HG03571 (cell line): ENCODE measurements at regions not wholly inside any gene's neighbourhood (a gene's known extent, or its start where the extent isn't known, plus 50 kb on each side); places are given as distances from the start of the nearest gene placed in this dataset.
"Not testable (repeated sequence)": the region's sequence is repeated elsewhere in the genome, so short reads cannot be mapped to it uniquely, and the experiment has no call there.

Experiments
- ATAC-seq: cut with Tn5 transposase; IDR thresholded peaks from one replicate; pipeline ENCODE4 v1.9.1; 2021; ENCODE audit not compliant: unreplicated experiment

DNA sequence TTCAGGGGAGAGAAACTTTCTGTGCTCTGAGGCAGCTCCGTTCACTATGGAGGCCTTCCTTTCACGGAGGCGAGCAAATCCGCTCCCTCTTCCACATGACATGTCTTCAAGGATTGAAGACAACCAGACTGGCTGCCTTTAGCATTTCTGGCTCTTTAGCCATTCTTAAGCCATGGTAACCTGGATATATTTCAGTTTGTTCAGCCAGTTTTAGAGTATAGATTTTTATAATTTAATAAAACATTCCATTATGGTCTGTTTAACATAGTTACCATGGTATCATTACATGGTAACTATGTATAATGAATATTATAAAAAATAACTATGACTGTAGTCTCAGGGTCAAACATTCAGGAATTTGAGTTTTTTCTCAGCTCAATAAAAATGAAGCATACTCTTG lies 54.2 kb upstream of the NFIA start:
- no peak for ATAC-seq

DNA sequence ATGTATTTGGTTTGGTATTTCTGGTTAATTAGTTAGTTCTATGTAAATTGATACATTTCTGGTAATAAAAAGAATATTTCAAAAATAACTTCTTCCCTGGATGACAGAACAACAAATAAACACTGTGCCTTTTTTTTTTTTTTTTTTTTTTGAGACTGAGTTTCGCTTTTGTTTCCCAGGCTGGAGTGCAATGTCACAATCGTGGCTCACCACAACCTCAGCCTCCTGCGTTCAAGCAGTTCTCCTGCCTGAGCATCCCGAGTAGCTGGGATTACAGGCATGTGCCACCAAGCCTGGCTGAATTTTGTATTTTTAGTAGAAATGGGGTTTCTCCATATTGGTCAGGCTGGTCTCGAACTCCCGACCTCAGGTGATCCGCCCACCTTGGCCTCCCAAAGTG lies 64.3 kb upstream of the NFIA start:
- not testable (repeated sequence) for ATAC-seq

DNA sequence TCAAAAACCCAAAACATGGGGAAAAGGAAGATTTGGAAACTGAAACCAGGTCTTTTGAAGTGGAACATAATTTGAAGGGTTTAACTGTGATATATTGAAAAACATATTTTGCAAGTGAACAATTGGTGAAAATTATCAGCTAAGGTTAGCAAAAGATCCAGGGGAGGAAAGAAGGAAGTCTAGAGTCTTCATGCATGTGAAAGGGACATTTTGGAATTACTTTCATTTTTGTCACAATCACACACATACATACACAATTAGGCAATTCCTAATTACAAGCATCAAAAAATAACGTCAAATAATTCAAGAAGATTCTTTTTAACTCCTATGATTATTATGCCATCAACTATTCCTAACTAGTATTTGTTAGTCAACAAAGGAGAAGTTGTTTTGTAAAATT lies 64.7 kb upstream of the NFIA start:
- ATAC-seq: no peak

DNA sequence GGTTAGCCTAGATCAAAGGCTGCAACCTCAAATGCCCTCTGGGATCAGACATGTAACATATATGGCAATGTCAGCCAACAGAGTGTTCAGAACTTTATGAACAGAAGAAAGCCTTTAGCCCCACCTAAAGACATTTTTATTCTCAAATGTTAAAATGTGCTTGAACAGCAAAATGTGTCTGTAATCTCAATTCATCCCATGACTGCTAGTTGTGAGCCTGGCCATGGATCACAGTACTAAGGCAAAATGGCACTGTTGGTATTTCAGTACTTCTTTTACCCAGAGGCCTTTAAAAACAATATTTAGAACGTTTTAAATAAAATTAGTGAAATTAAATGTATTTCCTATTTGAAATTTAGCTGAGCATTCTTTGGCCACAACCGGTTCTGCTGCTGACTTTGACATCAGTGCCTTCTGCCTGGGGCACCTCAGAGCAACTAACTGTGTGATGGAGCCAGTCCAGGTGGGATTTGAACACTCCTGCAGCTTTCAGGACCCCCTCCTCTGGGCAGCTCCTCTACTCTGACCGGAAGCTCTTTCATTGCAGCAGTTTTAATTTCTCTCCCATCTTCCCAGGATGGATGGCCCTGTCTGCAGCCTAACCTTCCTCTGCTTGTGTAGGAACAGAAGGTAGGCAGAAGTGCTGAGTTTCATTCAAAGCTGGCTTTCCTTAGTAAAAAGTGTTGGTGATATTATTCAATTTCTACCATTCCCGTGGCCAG lies 68.3 kb upstream of the NFIA start:
- ATAC-seq: no peak

DNA sequence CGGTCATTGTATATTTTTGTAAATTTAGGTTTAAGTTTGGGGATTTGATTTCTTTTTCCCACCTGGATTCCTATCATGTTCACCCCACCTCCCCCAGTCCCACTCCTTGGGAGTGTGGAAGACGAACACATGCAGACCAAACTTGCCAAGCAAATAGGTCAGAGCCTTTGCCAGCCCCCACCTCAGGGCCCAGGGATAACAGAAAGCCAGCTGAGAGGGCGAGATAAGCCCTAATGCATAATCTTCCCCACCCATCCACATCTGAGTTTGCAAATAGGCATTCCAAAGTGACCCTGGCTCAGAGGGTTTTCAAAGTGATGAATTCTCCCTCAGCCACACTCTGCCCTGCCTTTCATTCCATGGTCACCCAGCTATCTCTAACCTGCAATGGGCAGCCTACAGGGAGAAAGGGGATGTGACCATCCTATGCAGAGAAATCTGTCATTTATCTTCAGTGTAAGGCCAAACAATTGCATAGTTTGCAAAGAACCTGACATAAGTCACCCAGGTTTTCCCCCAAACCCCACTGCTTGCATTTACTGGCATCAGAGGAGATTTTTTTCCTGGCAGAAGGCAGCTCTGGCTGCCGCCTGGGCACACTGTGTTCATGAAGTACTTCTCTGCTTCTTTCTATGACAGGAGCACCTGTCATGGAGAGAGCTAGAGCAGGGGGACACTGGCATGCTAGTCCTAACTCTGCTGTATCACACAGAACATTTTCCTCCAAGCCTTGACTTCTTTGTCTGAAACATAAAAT lies 69.0 kb upstream of the NFIA start:
- ATAC-seq: no peak

DNA sequence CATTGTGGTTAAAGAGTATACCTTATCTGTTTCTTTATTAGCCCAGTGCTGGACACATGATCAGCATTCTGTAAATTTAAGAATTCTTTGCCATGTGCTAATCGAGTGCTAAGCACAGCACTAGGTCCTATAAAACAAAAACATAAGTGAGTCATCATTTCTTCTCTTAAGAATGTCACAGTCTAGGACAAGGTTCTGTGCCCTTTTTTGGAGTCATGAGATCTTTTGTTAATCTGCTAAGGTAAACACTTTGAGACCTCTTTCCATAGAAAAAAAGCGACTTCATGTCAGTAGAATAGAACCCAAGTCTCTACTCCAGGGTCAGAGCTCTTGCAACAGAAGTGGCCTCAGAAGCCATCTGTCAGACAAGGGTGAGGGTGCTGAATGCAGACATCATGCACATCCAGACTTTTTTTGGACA lies 70.0 kb upstream of the NFIA start:
- no peak for ATAC-seq

DNA sequence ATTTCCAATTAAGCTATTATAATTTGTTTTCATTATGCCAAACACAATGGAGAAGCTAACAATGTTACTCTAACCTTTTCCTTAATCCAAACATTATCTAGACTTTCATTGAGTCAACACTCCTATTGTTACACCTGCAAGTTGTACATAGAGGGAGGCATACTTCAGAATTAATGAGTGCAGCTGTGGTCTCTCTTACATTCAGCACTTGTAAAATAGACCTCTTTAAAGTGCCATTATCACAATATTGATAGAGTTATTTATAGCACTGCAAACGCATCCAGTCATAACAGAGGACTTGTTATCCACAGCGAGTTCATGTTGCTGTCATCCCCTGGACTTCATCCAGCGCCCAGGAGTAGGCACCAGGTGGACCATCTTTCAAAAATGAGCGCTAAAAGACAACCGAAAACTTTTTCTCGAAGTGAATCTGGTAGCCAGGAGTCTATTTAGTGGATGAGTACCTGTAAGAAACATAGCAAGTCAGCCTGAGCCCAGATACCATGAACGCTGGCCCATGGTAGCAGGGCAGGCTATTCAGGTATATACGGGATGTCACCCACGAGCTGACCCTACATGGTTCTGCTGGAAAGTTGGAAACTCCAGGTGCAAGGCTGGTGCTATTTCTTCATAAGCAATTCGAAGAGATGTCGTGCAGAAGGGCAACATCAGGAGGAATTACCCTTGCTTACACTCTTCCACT lies 70.6 kb upstream of the NFIA start:
- ATAC-seq: no peak

DNA sequence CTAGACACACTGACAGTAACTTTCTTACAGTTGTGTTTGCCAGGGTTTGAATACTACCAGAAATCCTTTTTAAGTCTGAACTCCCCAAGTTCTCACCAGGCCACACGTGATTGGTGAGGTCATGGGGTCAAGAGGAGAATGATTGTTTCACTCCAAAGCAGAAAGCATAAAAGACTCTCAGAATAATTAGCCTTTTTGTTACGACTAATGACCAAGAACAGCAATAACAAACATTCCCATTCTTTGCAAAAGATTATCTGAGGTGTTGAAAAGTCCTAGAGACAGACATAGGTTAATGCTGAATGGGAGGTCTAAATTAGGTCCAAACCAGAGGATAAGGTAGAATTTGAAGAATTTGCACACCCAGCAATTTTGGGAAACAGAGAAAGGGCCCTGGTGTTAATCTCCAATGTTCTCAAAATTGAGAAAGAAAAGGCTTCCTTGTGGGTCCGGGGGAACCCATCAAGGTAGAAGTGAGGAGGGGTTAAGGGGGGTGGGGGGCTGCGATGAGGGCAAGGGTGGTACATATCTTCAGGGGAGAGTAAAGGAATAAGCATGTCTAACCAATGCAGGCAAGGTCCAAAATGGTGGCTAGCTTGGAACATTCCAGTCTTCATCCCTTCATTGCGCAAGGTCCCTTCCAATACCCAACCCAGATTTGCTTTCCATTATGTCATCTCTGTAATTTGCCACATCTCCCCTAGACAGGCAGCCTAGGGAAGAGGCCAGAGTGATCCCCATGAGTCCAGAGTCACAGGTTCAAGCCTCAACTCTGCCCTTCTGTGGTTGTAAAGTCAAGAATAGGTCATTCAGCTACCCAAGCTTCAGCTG lies 74.6 kb upstream of the NFIA start:
- ATAC-seq: no peak

DNA sequence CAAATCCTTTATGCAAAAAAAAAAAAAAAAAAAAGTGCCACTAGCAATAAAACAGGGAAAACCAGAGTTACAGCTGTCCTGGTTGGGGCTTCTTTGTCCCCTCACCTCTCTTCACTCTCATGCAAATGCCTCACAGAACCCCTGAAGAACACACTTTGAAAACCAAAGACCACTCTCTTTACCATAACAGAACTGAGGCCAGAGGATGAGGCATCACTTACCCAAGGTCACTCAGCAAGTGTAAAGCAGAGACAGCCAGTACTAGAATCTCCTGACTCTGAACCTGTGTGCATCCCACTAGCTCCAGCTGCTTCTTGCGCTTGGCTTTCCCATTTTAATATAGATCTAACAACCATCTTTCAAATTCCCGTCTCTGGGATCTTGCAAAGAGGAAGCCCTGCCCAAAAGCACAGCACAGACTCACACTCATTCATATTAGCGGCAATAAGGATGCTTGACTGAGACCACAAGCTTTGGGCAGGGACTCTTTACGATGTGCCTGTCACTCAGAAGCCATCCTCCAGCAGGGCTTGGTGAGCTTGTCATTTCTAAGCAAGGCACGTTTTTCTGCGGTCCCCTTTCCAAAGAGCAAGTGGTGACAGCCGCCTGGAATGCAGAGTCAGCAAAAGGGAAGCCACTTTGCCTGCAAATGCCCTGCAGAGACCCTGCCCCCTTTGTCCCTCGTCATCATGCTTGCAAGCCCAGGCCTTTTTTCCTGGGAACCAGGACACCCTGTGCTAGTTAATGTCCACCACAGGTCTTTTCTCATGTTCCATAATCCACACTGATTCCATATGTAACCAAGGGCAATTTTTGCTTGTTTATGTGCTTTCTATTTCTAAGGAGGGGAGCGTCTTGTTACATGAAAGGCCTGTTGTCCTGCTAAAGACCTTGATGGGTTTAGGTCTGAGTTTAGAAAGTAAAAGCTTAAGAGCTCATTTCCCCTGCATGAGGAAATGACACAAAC lies 76.5 kb upstream of the NFIA start:
- ATAC-seq: no peak

DNA sequence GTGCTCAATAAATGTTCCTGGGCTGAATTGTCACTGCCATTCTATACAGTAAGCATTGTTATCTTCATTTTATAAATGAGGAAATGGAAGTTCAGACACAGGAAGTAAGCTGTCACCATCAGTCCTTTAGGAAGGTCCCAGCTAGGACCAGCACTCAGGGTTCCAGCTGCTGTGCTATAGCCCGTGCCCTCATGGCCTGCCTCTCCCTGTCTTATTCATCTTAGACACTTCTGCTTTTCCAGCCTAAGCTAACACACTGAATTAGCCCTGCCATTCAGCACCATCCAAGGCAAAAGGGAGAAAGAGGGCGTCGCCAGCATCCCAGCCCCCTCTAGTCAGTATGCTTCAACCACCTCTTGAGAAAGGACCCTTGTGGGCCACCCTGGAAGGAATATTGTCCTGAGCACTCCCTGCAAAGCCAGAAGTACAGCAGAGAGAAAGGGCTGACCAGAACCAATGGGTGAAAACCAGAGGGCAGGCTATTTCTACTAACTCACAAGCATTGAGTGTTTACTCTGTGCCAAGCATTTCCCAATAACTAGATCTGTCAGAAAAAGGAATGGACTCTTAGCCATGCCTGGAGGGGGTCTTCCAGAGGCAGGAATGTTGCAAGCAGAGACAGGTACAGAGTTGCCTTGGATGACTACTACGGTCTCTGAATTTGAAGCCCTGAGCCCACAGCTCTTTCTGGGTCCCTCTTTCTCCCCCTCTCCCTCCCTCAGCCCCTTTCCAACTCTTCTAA lies 77.9 kb upstream of the NFIA start:
- no peak for ATAC-seq

DNA sequence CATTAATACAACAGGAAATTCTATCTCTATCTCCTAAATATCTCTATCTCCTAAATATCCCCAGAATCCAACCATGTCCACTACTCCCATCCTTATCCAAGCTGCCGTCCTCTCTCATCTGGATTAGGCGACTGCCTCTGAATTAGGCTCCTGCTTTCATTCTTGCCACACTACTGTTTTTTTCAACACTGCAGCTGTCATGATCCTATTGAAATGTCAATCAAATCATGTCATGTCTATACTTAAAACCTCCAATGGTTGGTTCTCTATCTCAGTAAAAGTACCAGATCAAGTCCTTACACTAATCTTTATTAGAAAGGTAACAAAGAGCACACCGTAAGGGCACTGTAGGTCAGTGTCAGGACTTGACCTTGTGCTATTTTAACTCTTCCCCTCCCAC lies 82.0 kb upstream of the NFIA start:
- ATAC-seq: no peak

DNA sequence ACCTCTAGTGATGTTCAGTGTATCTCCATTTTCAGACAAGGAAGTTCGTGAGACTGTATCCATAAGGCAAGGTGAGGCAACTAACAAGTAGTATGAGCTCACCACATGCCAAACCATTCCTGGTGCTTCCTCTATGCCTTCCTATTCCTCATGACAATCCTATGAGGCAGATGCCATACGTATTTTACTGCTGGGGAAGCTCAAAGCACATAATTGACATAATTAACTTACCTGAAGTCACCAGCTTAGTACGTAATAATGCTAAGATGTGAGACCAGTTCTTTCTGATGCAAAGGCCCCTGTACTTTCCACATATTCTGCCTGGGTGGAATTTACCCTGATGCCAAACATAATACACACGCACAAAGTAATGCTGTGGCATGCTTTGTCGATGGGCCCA lies 83.6 kb upstream of the NFIA start:
- ATAC-seq: no peak

DNA sequence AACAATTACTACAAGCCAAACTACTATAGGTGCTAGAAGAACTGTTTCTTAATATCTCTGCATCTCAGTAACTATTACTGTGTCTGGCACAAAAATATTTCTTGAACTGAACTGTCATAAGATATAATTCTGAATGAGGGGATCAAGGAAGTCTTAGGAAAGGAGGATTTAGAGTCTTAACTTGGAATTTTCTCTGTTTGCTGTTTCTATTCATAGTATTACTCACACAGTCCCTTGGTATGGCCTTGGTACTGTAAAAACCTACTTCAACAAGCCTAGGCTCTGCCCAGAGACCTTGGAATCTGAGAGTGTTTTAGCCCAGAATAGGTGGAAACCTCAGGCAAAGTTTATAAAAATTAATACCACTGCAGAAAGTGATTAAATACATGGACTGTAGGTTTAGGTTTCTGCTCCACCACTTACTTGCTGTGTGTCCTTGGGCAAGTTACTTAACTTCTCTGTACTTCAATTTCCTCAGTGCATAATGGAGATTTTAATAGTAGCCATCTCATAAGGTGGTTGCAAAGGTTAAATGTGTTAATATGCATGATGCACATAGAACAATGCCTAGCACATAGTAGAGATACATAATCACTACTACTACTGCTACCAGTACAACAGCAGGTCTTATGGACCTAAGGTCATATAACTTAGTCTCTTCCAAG lies 87.4 kb upstream of the NFIA start:
- ATAC-seq: no peak

DNA sequence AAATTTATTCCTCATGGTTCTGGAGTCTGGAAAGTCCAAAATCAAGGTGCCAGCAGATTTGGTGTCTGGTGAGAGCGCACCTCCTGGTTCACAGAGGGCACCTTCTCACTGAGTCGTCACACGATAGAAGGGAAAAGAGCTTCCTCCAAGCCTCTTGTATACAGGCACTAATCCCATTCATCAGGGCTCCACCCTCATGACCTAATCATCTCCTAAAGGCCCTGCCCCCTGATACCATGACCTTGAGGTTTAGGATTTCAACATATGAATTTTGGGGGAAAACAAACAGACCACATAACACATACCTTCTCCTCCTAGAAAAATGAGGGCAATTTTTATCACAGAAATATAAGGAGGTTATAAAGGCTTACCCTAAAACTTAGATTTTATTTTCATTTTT lies 88.0 kb upstream of the NFIA start:
- no peak for ATAC-seq

DNA sequence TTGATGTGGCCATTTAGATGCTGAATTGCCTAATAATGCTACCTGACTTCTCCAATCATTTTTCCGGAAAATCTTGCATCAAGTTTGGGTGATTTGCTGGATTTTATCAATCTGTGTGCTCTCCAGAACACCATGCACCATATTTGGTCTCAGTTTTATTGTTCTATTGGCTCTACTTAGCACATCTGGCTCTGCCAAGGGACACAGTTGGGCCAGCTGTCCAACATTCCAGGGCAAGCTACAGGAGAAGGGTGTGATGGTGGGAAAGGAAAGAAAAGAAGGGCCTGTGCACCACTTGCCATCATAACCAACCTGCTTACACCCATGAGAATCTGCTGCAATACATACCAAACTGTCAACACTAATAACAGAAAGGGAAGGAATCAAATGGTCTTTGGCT lies 90.2 kb upstream of the NFIA start:
- ATAC-seq: no peak

DNA sequence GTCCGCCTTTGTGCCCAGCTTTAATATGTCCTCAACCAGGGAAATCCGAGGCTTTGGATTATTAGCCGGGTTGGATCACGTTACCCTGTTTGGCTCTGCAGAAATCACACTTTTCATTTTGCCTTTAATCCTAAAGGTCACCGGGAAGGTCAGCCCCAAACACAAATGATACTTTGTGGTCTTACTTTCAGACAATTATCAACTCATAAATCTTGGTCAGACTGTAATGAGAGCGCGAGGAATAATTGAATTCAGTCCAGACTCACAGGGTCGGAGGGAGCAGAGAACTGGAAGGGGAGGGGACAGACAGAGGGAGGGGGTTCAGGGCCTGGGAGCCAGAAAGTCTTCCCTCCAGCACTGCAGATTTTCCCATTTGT lies 91.7 kb upstream of the NFIA start:
- ATAC-seq: no peak

DNA sequence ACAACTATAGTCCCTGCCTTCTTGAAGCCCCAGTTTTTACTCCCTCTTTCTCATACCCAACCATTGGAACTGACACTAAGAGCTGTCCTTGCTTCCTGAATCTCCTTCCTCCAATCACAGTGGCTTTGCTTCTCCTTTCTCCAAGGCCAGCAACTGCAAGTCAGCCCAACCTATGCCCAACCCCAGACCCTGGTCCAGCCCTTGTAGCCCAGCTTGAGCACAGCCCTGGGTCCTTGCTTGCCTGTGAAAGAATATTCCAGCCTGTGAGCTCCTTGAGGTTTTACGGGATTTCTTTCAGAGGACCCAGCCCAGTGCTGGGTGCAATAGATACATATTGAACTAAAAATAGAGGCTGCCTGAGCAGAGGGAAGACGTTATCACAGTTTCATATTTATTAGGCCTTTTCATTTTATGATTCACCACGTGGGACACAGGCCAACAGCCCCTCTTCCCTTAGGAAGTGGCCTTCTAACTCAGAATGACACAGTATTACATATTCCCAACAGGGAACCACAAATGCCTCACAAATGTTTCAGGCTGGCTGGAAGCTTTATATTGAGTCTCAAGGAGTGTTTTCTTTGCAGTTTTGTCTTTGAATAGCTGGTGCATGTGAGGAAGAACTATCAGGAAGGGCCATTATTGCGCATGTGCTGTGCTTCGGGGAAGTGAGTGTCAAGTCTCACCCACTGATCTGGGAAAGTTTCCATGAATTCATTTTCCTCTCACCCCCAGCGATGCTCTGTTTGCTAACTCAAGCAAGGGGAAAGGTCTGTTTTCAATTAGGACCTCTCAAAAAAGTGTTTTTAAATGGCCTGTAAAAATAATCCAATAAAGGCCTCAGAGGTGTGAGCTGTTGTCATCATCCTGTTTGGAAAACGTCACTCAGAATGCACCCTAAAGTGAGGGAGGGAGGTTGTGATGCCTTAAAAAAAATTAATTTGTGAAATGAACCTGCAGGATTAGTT lies 92.3 kb upstream of the NFIA start:
- ATAC-seq: no peak

DNA sequence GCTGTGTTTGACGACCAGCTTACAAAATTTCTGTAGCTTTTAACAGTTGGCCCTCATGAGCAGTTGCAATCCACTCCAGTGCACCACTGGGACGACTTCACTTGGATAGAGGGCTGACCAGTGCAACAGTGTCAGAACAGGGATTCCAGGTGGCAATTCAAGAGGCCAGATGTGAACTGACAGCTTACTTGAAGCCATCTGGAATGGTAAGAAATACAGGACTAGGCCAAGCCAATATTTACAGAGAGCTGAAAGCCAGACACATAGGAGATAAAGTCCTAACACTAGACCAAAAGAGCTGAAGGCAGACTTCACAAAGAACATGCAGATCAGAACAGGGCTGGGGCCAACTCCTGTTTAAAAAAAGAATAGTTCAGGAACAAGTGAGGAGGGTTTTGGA lies 93.5 kb upstream of the NFIA start:
- ATAC-seq: no peak
